RWPE2 (cell line): ENCODE measurements at regions not wholly inside any gene's neighbourhood (a gene's known extent, or its start where the extent isn't known, plus 50 kb on each side); places are given as distances from the start of the nearest gene placed in this dataset.

Experiments used
- ATAC-seq: fragments of 200-7000 bp; cut with Tn5 transposase; 3 replicates; pipeline ENCODE4 v1.9.1; 2021; ENCODE audit warnings: low read depth
- DNase-seq: peaks from one replicate; pipeline ENCODE4 v3.0.0-alpha.2; 2020; ENCODE audit warnings: low spot score
- H3K27ac ChIP-seq: fragments of 450-650 bp; 2 replicates; pipeline ENCODE4 v1.5.1; 2017; ENCODE audit warnings: mild to moderate bottlenecking; ENCODE audit not compliant: poor library complexity, severe bottlenecking
- H3K27me3 ChIP-seq: fragments of 250-450 bp; sonication (Bioruptor Pico); 2 replicates; pipeline ENCODE4 v1.5.1; 2021; ENCODE audit warnings: mild to moderate bottlenecking, moderate library complexity; ENCODE audit not compliant: insufficient read depth, poor library complexity, severe bottlenecking
- H3K36me3 ChIP-seq: fragments of 250-450 bp; sonication (Bioruptor Pico); 2 replicates; pipeline ENCODE4 v1.5.1; 2020; ENCODE audit warnings: low read depth, mild to moderate bottlenecking, moderate library complexity
- H3K4me1 ChIP-seq: fragments of 250-450 bp; sonication (Bioruptor Pico); 2 replicates; pipeline ENCODE4 v1.5.1; 2021; ENCODE audit warnings: mild to moderate bottlenecking, moderate library complexity; ENCODE audit not compliant: insufficient read depth, poor library complexity, severe bottlenecking
- H3K4me3 ChIP-seq: fragments of 250-450 bp; sonication (Bioruptor Pico); 2 replicates; pipeline ENCODE4 v1.5.1; 2021; ENCODE audit warnings: mild to moderate bottlenecking, moderate library complexity; ENCODE audit not compliant: severe bottlenecking
- H3K9me3 ChIP-seq: fragments of 250-450 bp; sonication (Bioruptor Pico); 2 replicates; pipeline ENCODE4 v1.5.1; 2021; ENCODE audit warnings: mild to moderate bottlenecking, moderate library complexity; ENCODE audit not compliant: severe bottlenecking
- CTCF ChIP-seq: fragments of 450-650 bp; IDR thresholded peaks from one replicate; pipeline ENCODE4 v1.5.1; 2017; ENCODE audit warnings: mild to moderate bottlenecking, moderate library complexity; ENCODE audit not compliant: poor library complexity, severe bottlenecking

GRCh38 chr4:53784112-53784511 is 192.8 kb upstream of the LNX1 start:
- H3K4me3 ChIP-seq, result no peak overlapping the region
- no peak for TF ChIP-seq CTCF
- ATAC-seq (no peak), DNase-seq (no peak)
- H3K36me3 ChIP-seq, result no peaks in the 10 kb centered on the region
- H3K9me3 ChIP-seq, result no peaks in the 10 kb centered on the region
- H3K27ac ChIP-seq, result no peak overlapping the region
- H3K4me1 ChIP-seq, result peaks cover 2% of the 10 kb centered on the region
- no peaks in the 10 kb centered on the region for H3K27me3 ChIP-seq

GRCh38 chr4:53783208-53783859 is 192.0 kb upstream of the LNX1 start:
- Histone ChIP-seq H3K36me3 (no peaks in the 10 kb centered on the region), H3K9me3 (no peaks in the 10 kb centered on the region), H3K27me3 (no peaks in the 10 kb centered on the region), H3K4me1 (peaks cover 3% of the 10 kb centered on the region), H3K27ac (no peak overlapping the region), H3K4me3 (no peak overlapping the region)
- DNase-seq (no peak), ATAC-seq (no peak)
- TF ChIP-seq CTCF, result no peak

GRCh38 chr4:53782458-53782845 is 191.2 kb upstream of the LNX1 start:
- H3K27me3 ChIP-seq, result no peaks in the 10 kb centered on the region
- ATAC-seq, result no peak
- no peak overlapping the region for H3K27ac ChIP-seq
- H3K9me3 ChIP-seq, result no peaks in the 10 kb centered on the region
- H3K4me3 ChIP-seq, result no peak overlapping the region
- no peak for TF ChIP-seq CTCF
- H3K36me3 ChIP-seq, result no peaks in the 10 kb centered on the region
- no peak for DNase-seq
- peaks cover 12% of the 10 kb centered on the region for H3K4me1 ChIP-seq

- ATAC-seq (peak; percentile 59), DNase-seq (no peak)
- Histone ChIP-seq H3K27ac (no peak overlapping the region), H3K4me1 (peaks cover 18% of the 10 kb centered on the region), H3K36me3 (no peaks in the 10 kb centered on the region), H3K27me3 (no peaks in the 10 kb centered on the region), H3K9me3 (no peaks in the 10 kb centered on the region), H3K4me3 (no peak overlapping the region)
- no peak for TF ChIP-seq CTCF
Measured at GRCh38 chr4:53781629-53782457, 190.6 kb upstream of the LNX1 start.
